ENCODE measurements at regions not wholly inside any gene's neighbourhood (a gene's known extent, or its start where the extent isn't known, plus 50 kb on each side); places are given as distances from the start of the nearest gene placed in this dataset.

DNA sequence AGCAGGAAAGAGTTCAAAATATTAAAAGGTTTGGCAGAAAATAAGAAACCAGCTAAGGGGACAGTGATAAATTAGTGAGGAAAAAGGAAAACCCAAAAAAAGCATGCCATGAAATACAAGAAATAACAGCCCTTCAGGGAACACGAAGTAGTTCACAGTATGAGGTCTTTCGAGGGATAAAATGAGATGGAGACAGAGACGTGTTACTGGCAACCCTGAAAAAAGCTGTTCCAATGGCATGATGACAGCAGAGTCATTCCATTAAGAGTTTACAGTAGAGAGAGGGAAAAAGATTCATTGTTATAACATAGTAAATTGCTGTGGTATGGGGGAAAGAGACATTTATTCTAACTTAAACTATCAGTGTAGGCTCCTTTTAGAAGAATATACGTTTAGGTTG is 391.2 kb downstream of the ANKRD7 start:
- H3K36me3 ChIP-seq (ENCODE audit: control insufficient read depth in 2 of 2, extremely low read depth in 1 of 2, insufficient read depth in 2 of 2, low read length in 2 of 2): no peaks in the 10 kb centered on the region
- H3K27ac ChIP-seq (ENCODE audit: control insufficient read depth, insufficient read depth, low read length): no peak overlapping the region
- no peak overlapping the region for H3K4me2 ChIP-seq (ENCODE audit: control insufficient read depth, extremely low read depth, insufficient read depth, low read depth, low read length)
- H4K20me1 ChIP-seq (ENCODE audit: control insufficient read depth, extremely low read depth, insufficient read depth, low read length): no peaks in the 10 kb centered on the region
- no peak overlapping the region for H3K4me3 ChIP-seq (ENCODE audit: control insufficient read depth in 2 of 3, extremely low read depth in 1 of 3, insufficient read depth in 2 of 3, low read depth in 1 of 3, low read length in 3 of 3)
- H3K4me1 ChIP-seq (ENCODE audit: control insufficient read depth, extremely low read depth, insufficient read depth, low read length): no peaks in the 10 kb centered on the region
- H3K9ac ChIP-seq (ENCODE audit: control insufficient read depth, extremely low read depth, insufficient read depth, low read length): no peak overlapping the region
- TF ChIP-seq CTCF (optimal IDR thresholded peaks at IDR 0.05 in 1 of 3, IDR thresholded peaks at IDR 0.05 in 1 of 3, conservative IDR thresholded peaks at IDR 0.05 in 1 of 3; ENCODE audit: extremely low read depth in 1 of 3, insufficient read depth in 2 of 3, low read length in 3 of 3) (no peak), EZH2 (IDR thresholded peaks at IDR 0.05; ENCODE audit: low read length) (no peak)
- dilution Hi-C loops (cut with MboI; ENCODE audit: extremely low pct_ligation_motif_present, low sequenced_read_pairs): no loop called here
- FAIRE-seq: no peak
- H3K79me2 ChIP-seq (ENCODE audit: control insufficient read depth, insufficient read depth, low read length): no peaks in the 10 kb centered on the region
- DNase-seq (ENCODE audit: low read depth, low spot score): no peak
- H3K9me3 ChIP-seq (ENCODE audit: control insufficient read depth, low read depth, low read length): no peaks in the 10 kb centered on the region
- H2AFZ ChIP-seq (ENCODE audit: control insufficient read depth, low read length): no peak overlapping the region
- H3K27me3 ChIP-seq (ENCODE audit: control insufficient read depth, extremely low read depth, insufficient read depth, low read length): no peaks in the 10 kb centered on the region
- H3K9me1 ChIP-seq (ENCODE audit: control insufficient read depth, extremely low read depth, insufficient read depth, low read length): no peaks in the 10 kb centered on the region

DNA sequence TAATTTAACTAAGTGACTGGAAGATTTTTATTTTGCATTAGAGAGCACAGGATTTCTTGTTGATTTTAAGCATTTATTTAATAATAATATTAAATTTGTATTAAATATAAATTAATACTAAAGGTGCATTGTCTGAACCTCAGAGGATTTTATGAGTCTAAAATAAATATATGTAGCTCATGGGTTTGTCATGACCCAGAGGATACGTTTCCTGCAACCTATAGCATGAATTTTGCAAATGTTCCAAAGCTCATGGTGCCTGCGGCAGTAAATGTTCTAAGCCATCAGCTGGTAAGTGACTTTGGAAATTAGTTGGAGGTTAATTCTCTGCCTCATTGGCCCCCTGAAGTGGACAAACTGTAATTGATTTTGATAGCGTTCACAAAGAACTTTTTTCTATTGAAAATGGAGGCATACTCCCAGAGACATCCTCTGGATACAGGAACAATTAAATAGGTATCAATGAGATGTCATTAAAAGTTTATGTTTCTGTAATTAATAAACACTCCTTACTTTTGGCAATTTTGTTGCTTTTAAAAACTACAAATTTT is 397.4 kb downstream of the ANKRD7 start:
- Histone ChIP-seq H3K27ac (ENCODE audit: control insufficient read depth, insufficient read depth, low read length) (no peak overlapping the region), H3K4me2 (ENCODE audit: control insufficient read depth, extremely low read depth, insufficient read depth, low read depth, low read length) (no peak overlapping the region), H3K9me3 (ENCODE audit: control insufficient read depth, low read depth, low read length) (no peaks in the 10 kb centered on the region), H3K9ac (ENCODE audit: control insufficient read depth, extremely low read depth, insufficient read depth, low read length) (no peak overlapping the region), H3K27me3 (ENCODE audit: control insufficient read depth, extremely low read depth, insufficient read depth, low read length) (no peaks in the 10 kb centered on the region), H3K9me1 (ENCODE audit: control insufficient read depth, extremely low read depth, insufficient read depth, low read length) (no peaks in the 10 kb centered on the region), H3K4me3 (ENCODE audit: control insufficient read depth in 2 of 3, extremely low read depth in 1 of 3, insufficient read depth in 2 of 3, low read depth in 1 of 3, low read length in 3 of 3) (no peak overlapping the region), H3K36me3 (ENCODE audit: control insufficient read depth in 2 of 2, extremely low read depth in 1 of 2, insufficient read depth in 2 of 2, low read length in 2 of 2) (no peaks in the 10 kb centered on the region), H3K79me2 (ENCODE audit: control insufficient read depth, insufficient read depth, low read length) (no peaks in the 10 kb centered on the region), H3K4me1 (ENCODE audit: control insufficient read depth, extremely low read depth, insufficient read depth, low read length) (no peaks in the 10 kb centered on the region), H2AFZ (ENCODE audit: control insufficient read depth, low read length) (no peak overlapping the region), H4K20me1 (ENCODE audit: control insufficient read depth, extremely low read depth, insufficient read depth, low read length) (no peaks in the 10 kb centered on the region)
- FAIRE-seq (no peak), DNase-seq (ENCODE audit: low read depth, low spot score) (no peak)
- no peak for TF ChIP-seq CTCF (optimal IDR thresholded peaks at IDR 0.05 in 1 of 3, IDR thresholded peaks at IDR 0.05 in 1 of 3, conservative IDR thresholded peaks at IDR 0.05 in 1 of 3; ENCODE audit: extremely low read depth in 1 of 3, insufficient read depth in 2 of 3, low read length in 3 of 3)
- TF ChIP-seq EZH2 (IDR thresholded peaks at IDR 0.05; ENCODE audit: low read length): no peak
- dilution Hi-C loops (cut with MboI; ENCODE audit: extremely low pct_ligation_motif_present, low sequenced_read_pairs): no loop called here

All from keratinocyte (primary cell).